ENCODE measurements at regions not wholly inside any gene's neighbourhood (a gene's known extent, or its start where the extent isn't known, plus 50 kb on each side); places are given as distances from the start of the nearest gene placed in this dataset.

DNA sequence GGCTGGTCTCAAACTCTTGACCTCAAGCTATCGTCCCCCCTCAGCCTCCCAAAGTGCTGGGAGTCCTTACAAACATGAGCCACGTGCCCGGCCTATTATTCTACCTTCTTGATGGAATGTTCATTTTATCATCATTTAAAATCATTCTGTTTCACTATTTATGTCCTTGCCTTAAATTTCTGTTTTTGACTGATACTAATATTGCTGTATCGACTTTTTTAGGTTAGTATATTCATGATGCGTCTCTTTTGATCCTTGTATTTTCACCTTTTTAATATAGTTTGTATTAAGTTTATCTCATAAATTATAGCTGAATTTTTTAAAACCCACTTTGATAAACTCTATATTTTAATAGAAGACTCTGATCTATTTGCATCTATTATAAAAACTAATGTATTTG is 98.4 kb upstream of the STXBP5 start:
- no peak for DNase-seq (ENCODE audit: low spot score)
- Histone ChIP-seq H3K9me3 (ENCODE audit: control insufficient read depth in 4 of 4, low read length in 3 of 4) (no peaks in the 10 kb centered on the region), H3K4me1 (ENCODE audit: control insufficient read depth in 4 of 4, insufficient read depth in 4 of 4, low read length in 3 of 4) (peaks cover 0 to 8% (median 3%) of the 10 kb centered on the region in 4 donors), H3K36me3 (ENCODE audit: control insufficient read depth in 4 of 4, insufficient read depth in 3 of 4, low read depth in 1 of 4, low read length in 3 of 4) (no peaks in the 10 kb centered on the region), H3K27me3 (ENCODE audit: control insufficient read depth in 4 of 4, insufficient read depth in 4 of 4, low read length in 3 of 4) (no peaks in the 10 kb centered on the region), H3K4me3 (ENCODE audit: low read depth in 1 of 3, low read length in 3 of 3) (no peak overlapping the region), H3K27ac (ENCODE audit: low read depth in 1 of 2, low read length in 2 of 2) (no peak overlapping the region), H3K9ac (ENCODE audit: low read depth in 1 of 2, low read length in 2 of 2) (no peak overlapping the region)
- no peak for TF ChIP-seq RAD21 (IDR thresholded peaks at IDR 0.05)
- TF ChIP-seq, protein P1, sequence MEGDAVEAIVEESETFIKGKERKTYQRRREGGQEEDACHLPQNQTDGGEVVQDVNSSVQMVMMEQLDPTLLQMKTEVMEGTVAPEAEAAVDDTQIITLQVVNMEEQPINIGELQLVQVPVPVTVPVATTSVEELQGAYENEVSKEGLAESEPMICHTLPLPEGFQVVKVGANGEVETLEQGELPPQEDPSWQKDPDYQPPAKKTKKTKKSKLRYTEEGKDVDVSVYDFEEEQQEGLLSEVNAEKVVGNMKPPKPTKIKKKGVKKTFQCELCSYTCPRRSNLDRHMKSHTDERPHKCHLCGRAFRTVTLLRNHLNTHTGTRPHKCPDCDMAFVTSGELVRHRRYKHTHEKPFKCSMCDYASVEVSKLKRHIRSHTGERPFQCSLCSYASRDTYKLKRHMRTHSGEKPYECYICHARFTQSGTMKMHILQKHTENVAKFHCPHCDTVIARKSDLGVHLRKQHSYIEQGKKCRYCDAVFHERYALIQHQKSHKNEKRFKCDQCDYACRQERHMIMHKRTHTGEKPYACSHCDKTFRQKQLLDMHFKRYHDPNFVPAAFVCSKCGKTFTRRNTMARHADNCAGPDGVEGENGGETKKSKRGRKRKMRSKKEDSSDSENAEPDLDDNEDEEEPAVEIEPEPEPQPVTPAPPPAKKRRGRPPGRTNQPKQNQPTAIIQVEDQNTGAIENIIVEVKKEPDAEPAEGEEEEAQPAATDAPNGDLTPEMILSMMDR (IDR thresholded peaks at IDR 0.05; ENCODE audit: low read depth, low read length, missing input control), result no peak
- no peak for TF ChIP-seq YY1 (IDR thresholded peaks at IDR 0.05)
- no peak for TF ChIP-seq TAF1 (conservative IDR thresholded peaks at IDR 0.05)
- TF ChIP-seq, protein P2, sequence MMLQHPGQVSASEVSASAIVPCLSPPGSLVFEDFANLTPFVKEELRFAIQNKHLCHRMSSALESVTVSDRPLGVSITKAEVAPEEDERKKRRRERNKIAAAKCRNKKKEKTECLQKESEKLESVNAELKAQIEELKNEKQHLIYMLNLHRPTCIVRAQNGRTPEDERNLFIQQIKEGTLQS (IDR thresholded peaks at IDR 0.05), result no peak
- no peak for TF ChIP-seq NR2F2 (IDR thresholded peaks at IDR 0.05)
- no peak for TF ChIP-seq FOXA2 (IDR thresholded peaks at IDR 0.05)
- TF ChIP-seq RXRA (IDR thresholded peaks at IDR 0.05), result no peak
- no peak for TF ChIP-seq JUND (IDR thresholded peaks at IDR 0.05)
- no peak for TF ChIP-seq EGR1 (IDR thresholded peaks at IDR 0.05; ENCODE audit: low read depth in 2 of 2)
- TF ChIP-seq HNF4G (IDR thresholded peaks at IDR 0.05), result no peak
- no peak for TF ChIP-seq FOXA1 (IDR thresholded peaks at IDR 0.05)
- TF ChIP-seq HNF4A (conservative IDR thresholded peaks at IDR 0.05), result no peak
- TF ChIP-seq GABPA (IDR thresholded peaks at IDR 0.05 in 1 of 2, conservative IDR thresholded peaks at IDR 0.05 in 1 of 2), result no peak
- TF ChIP-seq SP1 (IDR thresholded peaks at IDR 0.05), result no peak
- TF ChIP-seq, protein P3, sequence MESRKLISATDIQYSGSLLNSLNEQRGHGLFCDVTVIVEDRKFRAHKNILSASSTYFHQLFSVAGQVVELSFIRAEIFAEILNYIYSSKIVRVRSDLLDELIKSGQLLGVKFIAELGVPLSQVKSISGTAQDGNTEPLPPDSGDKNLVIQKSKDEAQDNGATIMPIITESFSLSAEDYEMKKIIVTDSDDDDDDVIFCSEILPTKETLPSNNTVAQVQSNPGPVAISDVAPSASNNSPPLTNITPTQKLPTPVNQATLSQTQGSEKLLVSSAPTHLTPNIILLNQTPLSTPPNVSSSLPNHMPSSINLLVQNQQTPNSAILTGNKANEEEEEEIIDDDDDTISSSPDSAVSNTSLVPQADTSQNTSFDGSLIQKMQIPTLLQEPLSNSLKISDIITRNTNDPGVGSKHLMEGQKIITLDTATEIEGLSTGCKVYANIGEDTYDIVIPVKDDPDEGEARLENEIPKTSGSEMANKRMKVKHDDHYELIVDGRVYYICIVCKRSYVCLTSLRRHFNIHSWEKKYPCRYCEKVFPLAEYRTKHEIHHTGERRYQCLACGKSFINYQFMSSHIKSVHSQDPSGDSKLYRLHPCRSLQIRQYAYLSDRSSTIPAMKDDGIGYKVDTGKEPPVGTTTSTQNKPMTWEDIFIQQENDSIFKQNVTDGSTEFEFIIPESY (IDR thresholded peaks at IDR 0.05), result no peak
- WGBS, result 96% methylated on average over 5 of the region's 5 CpGs

- Histone ChIP-seq H3K36me3 (ENCODE audit: control insufficient read depth in 4 of 4, insufficient read depth in 3 of 4, low read depth in 1 of 4, low read length in 3 of 4) (no peaks in the 10 kb centered on the region), H3K27me3 (ENCODE audit: control insufficient read depth in 4 of 4, insufficient read depth in 4 of 4, low read length in 3 of 4) (no peaks in the 10 kb centered on the region), H3K27ac (ENCODE audit: low read depth in 1 of 2, low read length in 2 of 2) (no peak overlapping the region), H3K4me3 (ENCODE audit: low read depth in 1 of 3, low read length in 3 of 3) (peak overlapping the region in 1 of 3 donors; percentile 23), H3K9ac (ENCODE audit: low read depth in 1 of 2, low read length in 2 of 2) (no peak overlapping the region), H3K9me3 (ENCODE audit: control insufficient read depth in 4 of 4, low read length in 3 of 4) (no peaks in the 10 kb centered on the region), H3K4me1 (ENCODE audit: control insufficient read depth in 4 of 4, insufficient read depth in 4 of 4, low read length in 3 of 4) (peaks cover 0 to 8% (median 3%) of the 10 kb centered on the region in 4 donors)
- 35% methylated on average over 7 of the region's 7 CpGs for WGBS
- DNase-seq (ENCODE audit: low spot score), result no peak
- TF ChIP-seq EGR1 (IDR thresholded peaks at IDR 0.05; ENCODE audit: low read depth in 2 of 2), result no peak
- TF ChIP-seq, protein P1 (IDR thresholded peaks at IDR 0.05; ENCODE audit: low read depth, low read length, missing input control), result no peak
- TF ChIP-seq RAD21 (IDR thresholded peaks at IDR 0.05), result no peak
- TF ChIP-seq, protein P2 (IDR thresholded peaks at IDR 0.05), result no peak
- no peak for TF ChIP-seq HNF4A (conservative IDR thresholded peaks at IDR 0.05)
- no peak for TF ChIP-seq FOXA2 (IDR thresholded peaks at IDR 0.05)
- TF ChIP-seq FOXA1 (IDR thresholded peaks at IDR 0.05), result no peak
These were observed 97.3 kb upstream of the STXBP5 start for GRCh38 chr6:147106759-147107401.
